BLaER1 (cell line): ENCODE measurements at regions not wholly inside any gene's neighbourhood (a gene's known extent, or its start where the extent isn't known, plus 50 kb on each side); places are given as distances from the start of the nearest gene placed in this dataset.
"Not testable (repeated sequence)": the region's sequence is repeated elsewhere in the genome, so short reads cannot be mapped to it uniquely, and the experiment has no call there.

Experiments used
- H3K27ac ChIP-seq: shearing (Covaris generic); formaldehyde crosslinking; 2 replicates; pipeline ENCODE4 v1.8.1; 2022
- H3K27me3 ChIP-seq: shearing (Covaris generic); formaldehyde crosslinking; 2 replicates; pipeline ENCODE4 v1.8.1; 2022
- H3K36me3 ChIP-seq: shearing (Covaris generic); formaldehyde crosslinking; 2 replicates; pipeline ENCODE4 v1.8.1; 2022
- H3K4me1 ChIP-seq: shearing (Covaris generic); formaldehyde crosslinking; 2 replicates; pipeline ENCODE4 v1.8.1; 2022
- H3K4me2 ChIP-seq: shearing (Covaris generic); formaldehyde crosslinking; 2 replicates; pipeline ENCODE4 v1.8.1; 2022
- H3K4me3 ChIP-seq: shearing (Covaris generic); formaldehyde crosslinking; 2 replicates; pipeline ENCODE4 v1.8.1; 2022
- H3K9ac ChIP-seq: shearing (Covaris generic); formaldehyde crosslinking; 2 replicates; pipeline ENCODE4 v1.8.1; 2022
- H3K9me3 ChIP-seq: shearing (Covaris generic); formaldehyde crosslinking; 2 replicates; pipeline ENCODE4 v1.8.1; 2022
- H4K20me1 ChIP-seq: shearing (Covaris generic); formaldehyde crosslinking; 2 replicates; pipeline ENCODE4 v1.8.1; 2022
- Cebpa-rat ChIP-seq: shearing (Covaris generic); IDR thresholded peaks from 2 replicates; pipeline ENCODE4 v1.8.1; 2022

DNA sequence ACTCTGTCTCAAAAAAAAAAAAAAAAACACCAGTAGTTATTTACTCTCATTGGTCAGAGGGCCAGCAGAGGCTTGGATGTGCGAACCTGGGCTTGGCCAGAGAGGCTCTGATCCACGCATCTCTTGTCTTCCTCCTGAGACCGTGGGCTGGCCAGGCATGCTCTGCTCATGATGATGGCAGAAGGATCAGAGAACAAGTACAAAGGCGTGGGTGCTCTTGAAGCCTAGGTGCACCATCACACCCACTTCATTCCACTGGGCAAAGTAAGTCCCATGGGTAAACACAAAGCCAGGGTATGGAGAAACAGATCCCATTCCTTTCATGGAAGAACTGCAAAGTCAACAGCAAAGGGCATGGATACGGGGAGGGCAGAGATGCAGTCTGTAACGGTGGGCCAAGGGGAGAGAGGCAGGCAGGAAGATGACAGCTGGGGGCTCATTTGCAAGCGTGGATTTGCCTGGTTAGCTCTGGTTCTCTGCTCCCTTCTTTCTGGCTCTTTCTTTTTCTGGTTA, 128.2 kb upstream of the SDK1 start:
- Histone ChIP-seq H3K4me1 (no peaks in the 10 kb centered on the region), H3K4me2 (no peak overlapping the region), H3K9me3 (peaks cover 12% of the 10 kb centered on the region; the same call in 1 of the 2 replicates), H3K27ac (no peak overlapping the region), H3K4me3 (no peak overlapping the region), H3K27me3 (no peaks in the 10 kb centered on the region), H3K9ac (no peak overlapping the region), H3K36me3 (no peaks in the 10 kb centered on the region), H4K20me1 (no peaks in the 10 kb centered on the region)
- no peak for TF ChIP-seq Cebpa-rat

DNA sequence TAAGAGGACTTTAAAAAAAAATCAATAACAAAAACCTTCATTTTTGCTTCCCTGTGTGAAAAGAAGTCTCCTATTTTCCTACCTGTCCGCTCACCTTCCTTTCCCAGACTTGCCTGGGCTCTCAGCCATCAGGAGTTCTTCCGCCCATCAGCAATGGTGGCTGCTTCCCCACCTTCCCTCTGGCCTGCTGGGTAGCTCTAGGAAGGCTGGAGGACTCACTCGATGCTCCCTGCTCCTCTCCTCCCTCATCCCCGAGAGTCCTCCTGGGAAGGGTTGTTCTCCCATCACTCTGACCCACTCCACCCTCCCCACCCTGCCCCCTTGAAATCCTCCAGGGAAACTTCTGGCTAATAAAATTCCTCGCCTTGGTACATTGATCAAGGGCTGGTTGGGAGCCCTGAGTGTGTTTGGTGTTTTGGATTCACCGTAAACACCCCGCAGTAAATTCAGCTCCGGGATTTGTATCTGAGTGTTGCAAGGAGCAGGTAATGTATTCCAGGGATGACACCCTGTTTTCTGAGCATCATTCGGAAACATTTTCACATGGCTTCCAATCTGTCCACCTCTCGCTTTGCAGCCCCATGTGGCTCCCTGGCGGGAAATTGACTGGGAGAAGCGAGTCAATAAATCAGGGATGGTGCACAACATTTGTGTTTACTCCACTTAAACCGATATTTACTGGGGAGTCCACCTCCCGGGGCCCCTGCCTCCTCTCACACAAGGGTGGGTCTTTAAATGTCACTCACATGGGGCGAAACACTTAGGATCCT, 126.4 kb upstream of the SDK1 start:
- no peaks in the 10 kb centered on the region for H3K27me3 ChIP-seq
- no peak overlapping the region for H3K27ac ChIP-seq
- no peaks in the 10 kb centered on the region for H4K20me1 ChIP-seq
- H3K9ac ChIP-seq = no peak overlapping the region
- no peak overlapping the region for H3K4me3 ChIP-seq
- H3K4me2 ChIP-seq = no peak overlapping the region
- no peaks in the 10 kb centered on the region for H3K36me3 ChIP-seq
- no peaks in the 10 kb centered on the region for H3K4me1 ChIP-seq
- H3K9me3 ChIP-seq = peaks cover 12% of the 10 kb centered on the region; the same call in 1 of the 2 replicates
- no peak for TF ChIP-seq Cebpa-rat

GRCh38 chr7:3175285-3175902, 125.7 kb upstream of the SDK1 start:
- no peak for TF ChIP-seq Cebpa-rat
- Histone ChIP-seq H4K20me1 (no peaks in the 10 kb centered on the region), H3K27me3 (no peaks in the 10 kb centered on the region), H3K4me3 (no peak overlapping the region), H3K9me3 (peaks cover 11% of the 10 kb centered on the region; the same call in 1 of the 2 replicates), H3K27ac (no peak overlapping the region), H3K36me3 (no peaks in the 10 kb centered on the region), H3K4me2 (no peak overlapping the region), H3K9ac (no peak overlapping the region), H3K4me1 (no peaks in the 10 kb centered on the region)

GRCh38 chr7:3176112-3177000, 124.7 kb upstream of the SDK1 start:
- no peaks in the 10 kb centered on the region for H3K36me3 ChIP-seq
- 0 out of 2 replicates have a peak, but pooled peaks cover 5% of the 10 kb centered on the region for H3K9me3 ChIP-seq
- TF ChIP-seq Cebpa-rat = no peak
- no peaks in the 10 kb centered on the region for H3K4me1 ChIP-seq
- H3K4me2 ChIP-seq = no peak overlapping the region
- no peak overlapping the region for H3K9ac ChIP-seq
- H3K27me3 ChIP-seq = no peaks in the 10 kb centered on the region
- H3K4me3 ChIP-seq = no peak overlapping the region
- no peaks in the 10 kb centered on the region for H4K20me1 ChIP-seq
- H3K27ac ChIP-seq = no peak overlapping the region

GRCh38 chr7:3177271-3177670, 123.8 kb upstream of the SDK1 start:
- Histone ChIP-seq H3K4me3 (no peak overlapping the region), H3K27ac (no peak overlapping the region), H3K9ac (no peak overlapping the region), H3K27me3 (no peaks in the 10 kb centered on the region), H3K9me3 (no peaks in the 10 kb centered on the region), H3K4me2 (no peak overlapping the region), H3K4me1 (no peaks in the 10 kb centered on the region), H3K36me3 (no peaks in the 10 kb centered on the region), H4K20me1 (no peaks in the 10 kb centered on the region)
- no peak for TF ChIP-seq Cebpa-rat

DNA sequence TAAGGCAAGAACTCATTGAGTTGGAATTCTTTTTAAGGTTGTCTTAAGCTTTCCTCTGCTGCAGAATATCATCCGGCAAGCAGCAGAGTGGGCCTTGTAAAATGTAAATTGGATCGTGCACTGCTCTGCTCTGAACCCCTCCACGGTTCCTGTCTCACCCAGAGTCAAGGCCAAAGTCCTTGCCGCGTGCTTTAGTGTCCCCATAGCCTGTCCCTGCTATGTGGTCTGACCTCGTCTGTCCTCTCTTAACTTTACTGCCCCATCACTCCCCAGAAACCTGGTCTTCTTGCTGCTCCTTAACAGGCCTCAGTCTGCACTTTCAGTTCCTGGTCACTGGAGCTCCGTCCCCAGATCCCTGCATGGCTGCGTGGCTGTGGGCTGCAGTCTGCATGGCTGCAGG, 121.6 kb upstream of the SDK1 start:
- no peak overlapping the region for H3K4me2 ChIP-seq
- no peak for TF ChIP-seq Cebpa-rat
- H3K4me3 ChIP-seq = no peak overlapping the region
- no peaks in the 10 kb centered on the region for H3K27me3 ChIP-seq
- H3K9ac ChIP-seq = no peak overlapping the region
- H3K36me3 ChIP-seq = no peaks in the 10 kb centered on the region
- no peaks in the 10 kb centered on the region for H4K20me1 ChIP-seq
- no peak overlapping the region for H3K27ac ChIP-seq
- no peaks in the 10 kb centered on the region for H3K4me1 ChIP-seq
- no peaks in the 10 kb centered on the region; the same call in 1 of the 2 replicates for H3K9me3 ChIP-seq

DNA sequence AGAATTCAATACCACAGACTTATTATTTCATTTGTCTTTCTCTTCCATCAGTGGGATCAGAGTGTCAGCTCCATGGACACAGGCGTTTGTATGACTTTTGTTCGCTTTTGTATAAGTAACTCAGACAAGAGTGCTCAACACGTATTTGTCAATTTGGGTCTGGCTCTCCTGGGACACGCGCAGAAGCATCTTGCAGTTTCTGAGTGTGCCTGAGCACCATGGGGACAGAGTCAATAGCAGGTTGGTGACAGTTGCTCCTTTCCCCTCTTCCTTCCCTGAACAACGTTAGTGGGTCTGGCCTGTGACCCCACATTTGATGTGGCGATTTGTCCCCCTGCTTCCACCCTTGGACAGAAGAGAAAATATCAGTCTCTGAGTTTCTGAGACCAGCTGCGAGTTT, 120.4 kb upstream of the SDK1 start:
- Histone ChIP-seq H3K36me3 (no peaks in the 10 kb centered on the region), H3K4me3 (no peak overlapping the region), H3K27ac (no peak overlapping the region), H3K4me1 (no peaks in the 10 kb centered on the region), H3K4me2 (no peak overlapping the region), H3K9me3 (no peaks in the 10 kb centered on the region; the same call in 1 of the 2 replicates), H4K20me1 (no peaks in the 10 kb centered on the region), H3K27me3 (no peaks in the 10 kb centered on the region), H3K9ac (no peak overlapping the region)
- no peak for TF ChIP-seq Cebpa-rat

DNA sequence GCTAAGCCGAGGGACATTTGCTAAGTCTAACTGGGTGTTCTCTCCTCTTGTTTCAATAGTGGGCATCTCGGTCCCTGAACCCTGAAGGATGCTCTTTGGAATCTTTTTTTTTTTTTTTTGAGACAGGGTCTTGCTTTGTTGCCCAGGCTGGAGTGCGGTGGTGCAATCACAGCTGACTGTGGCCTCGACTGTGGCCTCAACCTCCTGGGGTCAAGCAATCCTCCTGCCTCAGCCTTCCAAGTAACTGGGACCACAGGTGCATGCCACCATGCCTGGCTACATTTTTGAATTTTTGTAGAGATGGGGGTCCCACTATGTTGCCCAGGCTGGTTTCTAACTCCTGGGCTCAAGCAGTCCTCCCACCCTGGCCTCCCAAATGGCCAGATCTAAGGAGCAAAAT, 119.0 kb upstream of the SDK1 start:
- H3K36me3 ChIP-seq, H4K20me1 ChIP-seq, H3K4me2 ChIP-seq, H3K4me1 ChIP-seq, H3K4me3 ChIP-seq, H3K9ac ChIP-seq, H3K9me3 ChIP-seq, H3K27me3 ChIP-seq, H3K27ac ChIP-seq: not testable (repeated sequence)

- no peaks in the 10 kb centered on the region for H3K27me3 ChIP-seq
- no peak overlapping the region for H3K4me2 ChIP-seq
- no peaks in the 10 kb centered on the region; the same call in 1 of the 2 replicates for H3K9me3 ChIP-seq
- no peak overlapping the region for H3K4me3 ChIP-seq
- H3K36me3 ChIP-seq = no peaks in the 10 kb centered on the region
- H4K20me1 ChIP-seq = no peaks in the 10 kb centered on the region
- no peak for TF ChIP-seq Cebpa-rat
- H3K27ac ChIP-seq = no peak overlapping the region
- H3K4me1 ChIP-seq = no peaks in the 10 kb centered on the region
- no peak overlapping the region for H3K9ac ChIP-seq
These were observed 113.5 kb upstream of the SDK1 start for GRCh38 chr7:3187444-3188040.
